Activated T-cell treated with anti-CD3 and anti-CD28 coated beads, Interleukin-2, amount 50 U/mL, for 4 hours (primary cell): ENCODE measurements at regions not wholly inside any gene's neighbourhood (a gene's known extent, or its start where the extent isn't known, plus 50 kb on each side); places are given as distances from the start of the nearest gene placed in this dataset.

ENCODE experiments used
- ATAC-seq, 2 donors: fragments of 200-7000 bp; cut with Tn5 transposase; one replicate each; pipeline ENCODE4 v1.10.0; 2021
- DNase-seq: peaks from one replicate; pipeline ENCODE4 v3.0.0-alpha.2; 2020
- H3K27me3 Mint-ChIP-seq: one replicate; pipeline ENCODE4 v1.8.0; 2021; ENCODE audit warnings: low read depth, mixed read lengths
- H3K36me3 Mint-ChIP-seq: one replicate; pipeline ENCODE4 v1.8.0; 2022; ENCODE audit warnings: mixed read lengths; ENCODE audit not compliant: insufficient read depth
- H3K4me1 Mint-ChIP-seq: one replicate; pipeline ENCODE4 v1.8.0; 2021; ENCODE audit warnings: low read depth, mixed read lengths
- H3K4me3 Mint-ChIP-seq: one replicate; pipeline ENCODE4 v1.8.0; 2021; ENCODE audit warnings: mild to moderate bottlenecking, moderate library complexity, mixed read lengths
- H3K9me3 Mint-ChIP-seq: one replicate; pipeline ENCODE4 v1.8.0; 2021; ENCODE audit warnings: mixed read lengths

DNA sequence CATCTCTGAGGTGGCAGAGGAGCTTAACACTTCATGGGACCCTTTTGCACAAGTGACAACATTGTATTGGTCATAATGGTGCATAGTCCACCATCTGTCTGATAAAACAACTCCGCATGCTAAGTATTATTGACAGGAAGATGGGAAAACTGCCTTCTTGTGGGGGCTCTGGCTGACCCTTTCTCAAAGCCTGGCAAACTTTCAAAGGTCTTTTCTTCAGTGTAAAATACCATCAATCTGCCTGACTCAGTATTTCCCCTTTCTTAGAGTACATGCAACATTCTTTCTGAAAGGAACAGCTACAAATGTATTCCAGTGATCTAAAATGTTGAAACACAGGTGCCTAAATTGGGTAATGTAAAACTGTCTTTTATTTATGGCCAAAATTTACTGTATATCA lies 89.1 kb downstream of the NAA11 start:
- H3K27me3 Mint-ChIP-seq, result no peaks in the 10 kb centered on the region
- H3K4me1 Mint-ChIP-seq, result no peaks in the 10 kb centered on the region
- H3K4me3 Mint-ChIP-seq, result no peak overlapping the region
- H3K36me3 Mint-ChIP-seq, result no peaks in the 10 kb centered on the region
- ATAC-seq, result no peak
- DNase-seq, result no peak
- no peaks in the 10 kb centered on the region for H3K9me3 Mint-ChIP-seq

DNA sequence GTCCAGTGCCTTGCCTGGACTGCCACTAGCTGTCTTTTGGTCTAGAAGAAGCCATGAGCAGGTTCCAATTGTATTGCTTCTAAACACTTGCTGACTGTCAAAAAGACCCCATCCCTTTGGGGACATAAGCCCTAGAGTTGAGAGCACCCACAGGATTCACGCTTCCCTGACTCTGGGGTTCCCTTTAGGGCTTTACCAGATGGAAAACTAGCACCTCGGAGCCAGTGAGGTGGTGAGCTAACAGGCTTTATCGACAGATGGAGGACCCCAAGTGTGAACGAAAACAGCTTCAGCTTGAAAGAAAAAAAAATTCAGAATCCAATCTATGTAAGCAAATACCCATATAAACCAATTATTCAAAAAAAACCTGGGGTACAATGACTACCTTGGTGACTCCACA lies 90.8 kb downstream of the NAA11 start:
- no peaks in the 10 kb centered on the region for H3K4me1 Mint-ChIP-seq
- no peaks in the 10 kb centered on the region for H3K36me3 Mint-ChIP-seq
- no peaks in the 10 kb centered on the region for H3K9me3 Mint-ChIP-seq
- H3K4me3 Mint-ChIP-seq, result no peak overlapping the region
- ATAC-seq (no peak), DNase-seq (no peak)
- H3K27me3 Mint-ChIP-seq, result no peaks in the 10 kb centered on the region

DNA sequence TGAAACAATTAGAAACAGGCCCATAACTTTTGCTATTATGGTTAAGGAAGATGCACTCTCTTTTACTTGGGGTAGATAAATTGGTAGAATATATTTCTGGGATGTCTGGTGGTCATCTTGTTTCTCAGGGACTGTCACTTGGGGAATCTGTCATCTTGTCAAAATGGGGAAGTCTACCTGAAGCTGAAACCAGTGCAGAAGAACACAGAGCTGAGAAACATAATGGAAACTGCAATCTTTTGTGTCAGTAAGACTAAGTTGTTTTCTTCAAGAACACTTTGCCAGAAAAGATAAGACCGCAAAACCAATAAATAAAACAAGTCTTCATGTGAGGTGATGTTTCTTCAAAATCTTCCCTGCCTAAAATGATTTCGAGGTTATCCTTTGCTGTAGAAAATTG lies 92.0 kb downstream of the NAA11 start:
- Mint-ChIP-seq H3K27me3 (no peaks in the 10 kb centered on the region), H3K9me3 (no peaks in the 10 kb centered on the region), H3K4me3 (no peak overlapping the region), H3K4me1 (no peaks in the 10 kb centered on the region), H3K36me3 (no peaks in the 10 kb centered on the region)
- DNase-seq (no peak), ATAC-seq (no peak)

DNA sequence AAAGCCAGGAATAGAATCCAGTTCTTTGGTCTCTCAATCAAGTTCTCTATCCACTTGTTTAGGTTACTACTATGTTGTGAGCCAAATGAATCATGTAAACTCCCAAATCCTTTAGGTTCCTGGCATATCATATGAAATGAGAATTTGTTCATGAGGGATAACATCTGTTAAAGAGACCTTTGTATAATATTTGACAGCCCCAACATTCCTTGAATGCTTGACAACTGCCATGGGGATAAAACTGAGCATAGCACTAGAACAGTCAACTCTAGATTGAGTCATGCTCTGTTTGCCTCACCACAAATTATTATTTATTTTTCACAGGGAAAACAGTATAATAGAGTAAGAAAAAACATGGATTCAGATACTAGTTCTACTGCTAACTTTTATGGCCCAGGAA lies 93.3 kb downstream of the NAA11 start:
- Mint-ChIP-seq H3K36me3 (no peaks in the 10 kb centered on the region), H3K4me3 (no peak overlapping the region), H3K4me1 (no peaks in the 10 kb centered on the region), H3K27me3 (no peaks in the 10 kb centered on the region), H3K9me3 (no peaks in the 10 kb centered on the region)
- DNase-seq (no peak), ATAC-seq (no peak)

DNA sequence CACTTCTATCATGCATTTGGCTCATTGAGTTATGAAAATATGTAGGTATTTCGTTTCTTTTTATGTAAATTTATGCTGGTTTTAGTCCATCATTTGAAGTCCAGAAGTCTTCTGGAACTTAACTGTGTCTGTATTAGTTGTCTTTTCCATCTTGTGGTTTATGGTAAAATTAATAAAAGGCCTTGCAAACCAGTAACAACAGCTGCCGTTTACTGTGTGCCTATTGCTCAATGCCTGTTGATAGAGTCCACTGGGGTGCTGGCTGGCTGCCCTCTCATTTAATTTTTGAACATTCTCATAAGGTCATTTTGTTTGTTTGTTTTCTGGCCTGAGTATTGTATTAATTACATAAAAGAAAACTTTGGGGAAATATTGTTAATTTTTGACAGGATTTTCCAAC lies 98.0 kb downstream of the NAA11 start:
- Mint-ChIP-seq H3K4me1 (no peaks in the 10 kb centered on the region), H3K27me3 (no peaks in the 10 kb centered on the region), H3K36me3 (no peaks in the 10 kb centered on the region), H3K4me3 (no peak overlapping the region), H3K9me3 (peaks cover 3% of the 10 kb centered on the region)
- no peak for ATAC-seq
- no peak for DNase-seq

DNA sequence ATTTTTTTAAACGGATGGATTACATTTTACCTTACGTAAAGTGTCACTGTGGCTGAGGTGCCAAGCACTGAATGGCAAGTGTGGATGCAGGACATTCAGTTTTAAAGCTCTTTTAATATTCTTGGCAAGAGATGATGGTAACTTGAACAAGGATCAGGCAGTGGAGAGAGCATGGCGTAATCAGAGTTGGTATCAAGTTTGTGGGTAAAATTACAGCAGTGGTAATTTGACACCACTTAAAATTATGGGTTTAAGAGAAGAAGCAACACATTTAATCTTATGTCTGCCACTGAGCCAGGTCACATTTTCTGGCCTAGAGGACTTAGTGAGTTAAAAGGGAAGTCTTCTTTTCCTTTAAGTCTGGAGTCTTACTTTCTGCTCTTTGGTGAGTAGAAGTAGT lies 100.5 kb downstream of the NAA11 start:
- DNase-seq (no peak), ATAC-seq (no peak)
- H3K4me3 Mint-ChIP-seq, result no peak overlapping the region
- H3K9me3 Mint-ChIP-seq, result peaks cover 3% of the 10 kb centered on the region
- H3K27me3 Mint-ChIP-seq, result no peaks in the 10 kb centered on the region
- no peaks in the 10 kb centered on the region for H3K36me3 Mint-ChIP-seq
- no peaks in the 10 kb centered on the region for H3K4me1 Mint-ChIP-seq

DNA sequence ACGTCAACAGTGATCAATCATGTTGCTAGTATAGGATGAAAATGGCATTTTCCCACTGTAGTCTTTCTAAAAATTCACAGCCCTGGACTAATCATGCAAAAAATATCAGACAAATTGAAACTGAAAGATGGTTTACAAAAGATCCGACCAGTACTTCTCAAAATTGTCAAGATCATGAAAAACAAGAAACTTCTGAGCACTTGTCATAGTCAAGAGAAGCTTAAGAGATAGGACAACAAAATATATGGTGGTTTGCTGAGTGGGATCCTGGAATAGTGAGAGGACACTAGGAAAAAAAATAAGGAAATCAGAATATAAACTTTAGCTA lies 101.1 kb downstream of the NAA11 start:
- no peak for ATAC-seq
- Mint-ChIP-seq H3K4me1 (no peaks in the 10 kb centered on the region), H3K27me3 (no peaks in the 10 kb centered on the region), H3K9me3 (peaks cover 3% of the 10 kb centered on the region), H3K4me3 (no peak overlapping the region), H3K36me3 (no peaks in the 10 kb centered on the region)
- DNase-seq, result no peak

DNA sequence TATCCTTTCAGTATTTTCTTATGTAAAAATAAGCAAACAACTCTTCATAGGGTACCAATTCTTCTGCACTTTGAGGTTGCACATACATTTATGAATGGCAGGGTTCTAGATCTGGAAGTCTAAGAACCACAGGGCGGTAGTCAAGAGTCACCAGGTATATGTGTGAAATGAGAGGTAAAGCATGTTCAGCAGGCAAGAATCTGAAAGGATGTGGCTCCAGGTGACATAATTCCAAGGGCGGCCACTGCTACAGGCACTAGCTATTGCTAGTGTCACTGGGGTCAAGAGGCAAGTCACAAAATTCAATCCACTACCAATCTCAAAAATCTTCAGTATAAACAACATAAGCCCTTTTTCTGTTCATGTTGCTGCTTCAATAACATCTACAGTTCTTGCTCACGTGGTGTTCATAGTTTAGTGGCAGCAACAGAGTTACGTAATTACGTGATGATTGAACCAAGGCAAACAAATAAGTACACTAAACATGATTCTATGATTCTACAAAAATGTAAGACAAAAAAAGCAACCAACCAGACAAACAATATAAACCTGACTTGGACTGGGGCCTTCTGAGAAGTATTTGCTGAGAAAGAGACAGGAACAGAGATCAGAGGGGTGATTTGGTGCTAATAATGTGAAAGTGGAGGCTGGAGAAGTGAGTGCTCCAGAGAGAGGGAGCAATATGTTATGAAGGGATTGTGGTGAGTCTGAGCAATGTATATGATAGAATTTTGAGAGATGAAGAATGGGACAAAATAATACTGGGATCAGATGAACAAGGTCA lies 101.7 kb downstream of the NAA11 start:
- Mint-ChIP-seq H3K9me3 (peaks cover 3% of the 10 kb centered on the region), H3K27me3 (no peaks in the 10 kb centered on the region), H3K4me1 (no peaks in the 10 kb centered on the region), H3K4me3 (no peak overlapping the region), H3K36me3 (no peaks in the 10 kb centered on the region)
- DNase-seq, result no peak
- ATAC-seq, result no peak

DNA sequence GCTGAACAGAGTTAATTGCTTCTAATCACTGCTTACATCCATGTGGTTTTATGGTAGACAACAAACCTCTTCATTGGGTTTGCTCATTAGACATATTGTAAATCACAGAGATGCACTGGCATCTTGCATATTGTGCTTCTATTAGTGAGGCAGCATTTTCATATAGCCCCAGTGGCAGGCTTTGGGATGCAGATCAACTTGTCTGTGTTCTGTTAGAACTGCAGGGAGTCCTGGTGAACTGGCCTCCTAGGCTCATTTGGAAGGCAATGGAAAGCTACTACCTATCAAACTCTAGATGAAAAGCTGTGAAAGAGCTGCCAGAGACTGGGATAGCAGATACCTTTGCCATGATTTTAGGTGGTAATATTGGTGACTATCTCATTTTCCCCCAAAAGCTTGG lies 108.8 kb downstream of the NAA11 start:
- DNase-seq (no peak), ATAC-seq (no peak)
- H3K9me3 Mint-ChIP-seq, result no peaks in the 10 kb centered on the region
- H3K4me3 Mint-ChIP-seq, result no peak overlapping the region
- H3K27me3 Mint-ChIP-seq, result no peaks in the 10 kb centered on the region
- H3K4me1 Mint-ChIP-seq, result no peaks in the 10 kb centered on the region
- H3K36me3 Mint-ChIP-seq, result no peaks in the 10 kb centered on the region

DNA sequence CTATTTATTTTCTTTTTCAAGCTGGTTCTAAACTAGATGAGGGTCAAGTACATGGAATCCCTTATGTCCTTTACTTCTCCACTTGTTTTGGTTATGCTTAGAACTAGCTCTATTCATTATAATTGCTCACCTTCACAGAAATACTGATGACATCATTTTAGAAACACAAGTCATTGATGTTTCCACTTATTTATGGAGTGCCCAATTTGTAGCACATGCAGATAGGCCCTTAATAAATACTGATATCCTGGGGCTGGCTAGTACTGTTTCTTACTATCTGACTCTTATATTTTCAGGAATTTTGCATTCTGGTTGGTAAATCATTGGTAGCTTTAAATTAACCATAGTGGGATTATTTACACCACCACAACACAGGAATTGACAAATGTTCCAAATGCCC lies 112.2 kb downstream of the NAA11 start:
- Mint-ChIP-seq H3K4me3 (no peak overlapping the region), H3K27me3 (no peaks in the 10 kb centered on the region), H3K4me1 (no peaks in the 10 kb centered on the region), H3K9me3 (no peaks in the 10 kb centered on the region), H3K36me3 (no peaks in the 10 kb centered on the region)
- no peak for DNase-seq
- ATAC-seq, result no peak

DNA sequence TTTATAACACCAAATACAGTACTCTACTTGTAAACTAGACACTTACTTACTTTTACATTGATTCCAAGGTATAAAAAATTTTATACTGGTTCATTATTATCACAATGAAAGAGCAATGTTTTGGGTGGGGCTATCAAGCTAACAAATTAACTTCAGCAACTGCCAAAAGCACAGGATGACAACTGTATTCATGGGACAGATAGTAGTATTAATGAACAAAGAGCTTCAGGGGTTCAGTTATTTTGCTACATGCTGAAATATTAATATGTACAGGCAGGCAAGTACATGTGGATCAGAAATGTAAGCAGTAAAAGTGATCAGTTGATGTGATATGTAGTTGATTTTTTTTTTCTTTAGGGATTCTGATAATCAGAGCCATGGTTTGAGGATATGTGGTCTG lies 112.9 kb downstream of the NAA11 start:
- H3K4me3 Mint-ChIP-seq, result no peak overlapping the region
- no peaks in the 10 kb centered on the region for H3K4me1 Mint-ChIP-seq
- no peak for DNase-seq
- H3K9me3 Mint-ChIP-seq, result no peaks in the 10 kb centered on the region
- H3K36me3 Mint-ChIP-seq, result no peaks in the 10 kb centered on the region
- no peak for ATAC-seq
- no peaks in the 10 kb centered on the region for H3K27me3 Mint-ChIP-seq

DNA sequence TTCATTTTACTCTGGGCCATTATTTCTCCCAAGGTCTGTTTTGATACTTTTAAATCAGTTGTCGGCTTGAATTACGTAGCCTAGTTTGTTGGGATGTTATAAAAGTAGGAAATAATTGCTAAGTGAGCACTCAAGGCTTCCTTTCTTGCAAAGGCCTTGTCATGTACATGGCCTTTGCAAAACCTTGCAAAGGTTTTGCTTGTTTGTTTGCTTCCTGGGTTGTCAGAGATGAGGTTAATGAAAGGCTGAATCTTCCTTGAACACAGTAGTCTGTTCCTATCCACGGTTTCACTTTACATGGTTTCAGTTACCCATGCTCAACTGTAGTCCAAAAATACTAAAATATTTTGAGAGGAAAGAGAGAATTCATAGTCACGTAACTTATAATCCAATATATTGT lies 113.5 kb downstream of the NAA11 start:
- no peak for ATAC-seq
- DNase-seq, result no peak
- H3K9me3 Mint-ChIP-seq, result no peaks in the 10 kb centered on the region
- no peaks in the 10 kb centered on the region for H3K27me3 Mint-ChIP-seq
- H3K36me3 Mint-ChIP-seq, result no peaks in the 10 kb centered on the region
- no peaks in the 10 kb centered on the region for H3K4me1 Mint-ChIP-seq
- no peak overlapping the region for H3K4me3 Mint-ChIP-seq

DNA sequence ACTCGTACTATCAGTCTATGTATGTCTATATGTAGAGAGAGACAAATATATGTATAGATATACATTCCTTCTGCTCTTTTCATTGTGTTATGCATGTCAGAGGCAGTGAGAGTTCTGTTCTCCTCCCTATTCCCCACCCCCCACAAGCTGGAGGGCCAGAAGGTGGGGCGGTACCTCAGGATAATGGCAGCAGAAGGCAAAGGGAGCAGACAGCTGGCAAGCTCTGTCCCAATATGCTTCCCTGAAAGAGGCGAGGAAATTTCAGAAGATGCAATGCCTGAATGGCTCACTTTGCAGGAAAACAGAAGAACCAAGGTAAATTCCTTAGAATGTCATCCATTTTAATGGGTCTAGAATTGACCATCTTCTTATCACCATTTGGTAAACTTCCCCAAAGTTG lies 114.4 kb downstream of the NAA11 start:
- DNase-seq (no peak), ATAC-seq (no peak)
- Mint-ChIP-seq H3K36me3 (no peaks in the 10 kb centered on the region), H3K4me3 (no peak overlapping the region), H3K4me1 (no peaks in the 10 kb centered on the region), H3K27me3 (no peaks in the 10 kb centered on the region), H3K9me3 (peaks cover 5% of the 10 kb centered on the region)

DNA sequence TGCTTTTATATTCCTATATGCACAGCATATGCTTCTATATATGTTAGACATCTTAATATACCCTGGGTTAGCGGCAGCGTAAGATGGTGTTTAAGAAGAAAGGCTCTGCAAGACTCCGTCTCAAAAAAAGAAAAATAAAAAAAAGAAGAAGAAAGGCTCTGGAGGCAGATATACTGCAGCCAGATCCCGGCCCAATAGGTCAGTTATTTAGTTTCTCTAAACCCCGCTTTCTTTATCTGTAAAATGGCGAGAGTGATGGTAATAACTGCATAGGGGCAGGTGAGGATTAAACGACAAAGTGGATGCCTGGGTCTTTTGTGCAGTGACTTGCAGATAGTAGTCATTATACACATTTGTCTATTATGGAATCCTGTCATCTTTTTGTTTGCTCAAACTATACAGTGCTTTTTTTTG lies 115.2 kb downstream of the NAA11 start:
- H3K9me3 Mint-ChIP-seq, result peaks cover 9% of the 10 kb centered on the region
- no peak for DNase-seq
- no peaks in the 10 kb centered on the region for H3K27me3 Mint-ChIP-seq
- H3K4me3 Mint-ChIP-seq, result no peak overlapping the region
- H3K4me1 Mint-ChIP-seq, result no peaks in the 10 kb centered on the region
- H3K36me3 Mint-ChIP-seq, result no peaks in the 10 kb centered on the region
- no peak for ATAC-seq

DNA sequence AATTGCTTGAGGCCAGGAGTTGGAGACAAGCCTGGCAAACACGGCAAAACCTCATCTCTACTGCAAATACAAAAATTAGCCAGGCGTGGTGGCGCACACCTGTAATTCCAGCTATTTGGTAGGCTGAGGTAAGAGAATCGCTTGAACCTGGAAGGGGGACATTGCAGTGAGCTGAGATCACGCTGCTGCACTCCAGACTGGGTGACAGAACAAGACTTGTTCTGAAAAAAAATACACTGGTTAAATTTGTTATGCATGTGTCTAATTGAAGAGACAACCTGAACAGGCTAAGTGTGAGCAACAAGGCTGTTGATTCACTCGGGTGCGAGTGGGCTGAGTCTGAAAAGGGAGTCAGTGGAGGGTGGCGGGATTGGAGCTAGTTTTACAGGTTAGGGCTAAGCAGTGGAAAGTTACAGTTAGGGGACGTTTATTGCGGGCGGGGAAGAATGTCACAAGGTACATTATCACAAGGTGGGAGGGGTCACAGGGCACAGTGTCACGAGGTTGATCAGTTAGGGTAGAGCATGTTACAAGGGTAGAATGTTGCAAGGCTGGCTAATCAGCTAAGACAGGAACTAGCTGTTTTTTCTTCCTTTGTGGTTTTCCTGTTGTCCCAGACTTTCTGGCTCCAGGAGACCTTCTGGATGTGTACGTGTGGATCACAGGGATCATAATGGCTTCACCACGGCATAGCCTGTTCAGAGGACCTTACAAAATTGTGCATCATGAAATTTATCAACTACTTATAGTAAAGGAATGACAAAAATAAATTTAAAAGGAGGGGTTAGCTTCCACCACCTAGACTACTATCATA lies 115.8 kb downstream of the NAA11 start:
- peaks cover 9% of the 10 kb centered on the region for H3K9me3 Mint-ChIP-seq
- H3K4me3 Mint-ChIP-seq, result no peak overlapping the region
- H3K27me3 Mint-ChIP-seq, result no peaks in the 10 kb centered on the region
- ATAC-seq, result no peak
- no peak for DNase-seq
- H3K36me3 Mint-ChIP-seq, result no peaks in the 10 kb centered on the region
- no peaks in the 10 kb centered on the region for H3K4me1 Mint-ChIP-seq
